Endothelial cell of umbilical vein (primary cell): ENCODE measurements at regions not wholly inside any gene's neighbourhood (a gene's known extent, or its start where the extent isn't known, plus 50 kb on each side); places are given as distances from the start of the nearest gene placed in this dataset.

ENCODE experiments used
- CTCF ChIP-seq, 2 donors: IDR thresholded peaks; 1 replicate in 1 of 2; 2 replicates in 1 of 2; pipeline ENCODE4 v1.5.1; 2011; ENCODE audit warnings: low read length in 2 of 2, mild to moderate bottlenecking in 2 of 2, moderate library complexity in 2 of 2, control low read depth in 1 of 2, inconsistent platforms in 1 of 2, low read depth in 1 of 2; ENCODE audit not compliant: insufficient read depth in 1 of 2; ENCODE audit errors: extremely low read depth in 1 of 2
- POLR2A ChIP-seq: IDR thresholded peaks from 2 replicates; pipeline ENCODE4 v1.6.1; 2012; ENCODE audit warnings: low read depth, mild to moderate bottlenecking, control low read depth, low read length

GRCh38 chr2:114192362-114192761 is 250.1 kb upstream of the DPP10 start:
- TF ChIP-seq CTCF (IDR thresholded peaks at IDR 0.05; ENCODE audit: extremely low read depth in 1 of 2, insufficient read depth in 1 of 2, low read depth in 1 of 2, low read length in 2 of 2) (no peak), POLR2A (no peak)
